ENCODE measurements at regions not wholly inside any gene's neighbourhood (a gene's known extent, or its start where the extent isn't known, plus 50 kb on each side); places are given as distances from the start of the nearest gene placed in this dataset.
"Not testable (repeated sequence)": the region's sequence is repeated elsewhere in the genome, so short reads cannot be mapped to it uniquely, and the experiment has no call there.

- intact Hi-C loops (cut with micrococcal nuclease) = no loop called here
- H3K27ac Mint-ChIP-seq = no peak overlapping the region
- CTCF ChIA-PET = no interaction called here
- DNase-seq = no peak
- H3K36me3 Mint-ChIP-seq (ENCODE audit: low read depth) = no peaks in the 10 kb centered on the region
- peaks cover 8% of the 10 kb centered on the region for H3K27me3 Mint-ChIP-seq (ENCODE audit: low read depth)
- H3K4me1 Mint-ChIP-seq (ENCODE audit: low read depth) = no peaks in the 10 kb centered on the region
- no peaks in the 10 kb centered on the region for H3K9me3 Mint-ChIP-seq
- no peak overlapping the region for H3K4me3 Mint-ChIP-seq
These were observed 382.6 kb upstream of the GOT2 start for GRCh38 chr16:59116744-59117143.

- peaks cover 8% of the 10 kb centered on the region for H3K27me3 Mint-ChIP-seq (ENCODE audit: low read depth)
- intact Hi-C loops (cut with micrococcal nuclease) = no loop called here
- no peaks in the 10 kb centered on the region for H3K9me3 Mint-ChIP-seq
- DNase-seq = no peak
- no peaks in the 10 kb centered on the region for H3K4me1 Mint-ChIP-seq (ENCODE audit: low read depth)
- H3K36me3 Mint-ChIP-seq (ENCODE audit: low read depth) = no peaks in the 10 kb centered on the region
- H3K27ac Mint-ChIP-seq = no peak overlapping the region
- CTCF ChIA-PET = no interaction called here
- H3K4me3 Mint-ChIP-seq = no peak overlapping the region
These were observed 380.7 kb upstream of the GOT2 start for GRCh38 chr16:59114790-59115189.

GRCh38 chr16:59113004-59113670 lies 379.0 kb upstream of the GOT2 start:
- CTCF ChIA-PET = no interaction called here
- Mint-ChIP-seq H3K4me1 (ENCODE audit: low read depth) (no peaks in the 10 kb centered on the region), H3K36me3 (ENCODE audit: low read depth) (no peaks in the 10 kb centered on the region), H3K27me3 (ENCODE audit: low read depth) (peaks cover 8% of the 10 kb centered on the region), H3K9me3 (no peaks in the 10 kb centered on the region), H3K4me3 (no peak overlapping the region), H3K27ac (no peak overlapping the region)
- intact Hi-C loops (cut with micrococcal nuclease) = no loop called here
- DNase-seq = no peak

- H3K27ac Mint-ChIP-seq = no peak overlapping the region
- intact Hi-C loops (cut with micrococcal nuclease) = no loop called here
These were observed 377.2 kb upstream of the GOT2 start for GRCh38 chr16:59111280-59111679.

GRCh38 chr16:59108374-59108773 lies 374.3 kb upstream of the GOT2 start:
- Mint-ChIP-seq H3K4me1 (ENCODE audit: low read depth) (no peaks in the 10 kb centered on the region), H3K27me3 (ENCODE audit: low read depth) (no peaks in the 10 kb centered on the region), H3K27ac (no peak overlapping the region), H3K9me3 (no peaks in the 10 kb centered on the region), H3K36me3 (ENCODE audit: low read depth) (no peaks in the 10 kb centered on the region), H3K4me3 (no peak overlapping the region)
- DNase-seq = no peak
- intact Hi-C loops (cut with micrococcal nuclease) = no loop called here
- CTCF ChIA-PET = no interaction called here

More at GRCh38 chr16:59111280-59111679, 377.2 kb upstream of the GOT2 start:
- Mint-ChIP-seq H3K36me3 (ENCODE audit: low read depth) (no peaks in the 10 kb centered on the region), H3K27me3 (ENCODE audit: low read depth) (no peaks in the 10 kb centered on the region), H3K4me1 (ENCODE audit: low read depth) (no peaks in the 10 kb centered on the region), H3K4me3 (no peak overlapping the region), H3K9me3 (no peaks in the 10 kb centered on the region)
- no peak for DNase-seq
- CTCF ChIA-PET = no interaction called here

GRCh38 chr16:59096682-59097081 lies 362.6 kb upstream of the GOT2 start:
- H3K4me1 Mint-ChIP-seq (ENCODE audit: low read depth); H3K4me3 Mint-ChIP-seq; DNase-seq; intact Hi-C loops (cut with micrococcal nuclease); H3K27me3 Mint-ChIP-seq (ENCODE audit: low read depth); H3K27ac Mint-ChIP-seq; H3K9me3 Mint-ChIP-seq; H3K36me3 Mint-ChIP-seq (ENCODE audit: low read depth); CTCF ChIA-PET: not testable (repeated sequence)

- no peak for DNase-seq
- intact Hi-C loops (cut with micrococcal nuclease) = no loop called here
- peaks cover 2% of the 10 kb centered on the region for H3K9me3 Mint-ChIP-seq
- H3K27me3 Mint-ChIP-seq (ENCODE audit: low read depth) = peaks cover 3% of the 10 kb centered on the region
- no peak overlapping the region for H3K4me3 Mint-ChIP-seq
- H3K27ac Mint-ChIP-seq = no peak overlapping the region
- H3K4me1 Mint-ChIP-seq (ENCODE audit: low read depth) = no peaks in the 10 kb centered on the region
- CTCF ChIA-PET = no interaction called here
- H3K36me3 Mint-ChIP-seq (ENCODE audit: low read depth) = no peaks in the 10 kb centered on the region
These were observed 356.4 kb upstream of the GOT2 start for GRCh38 chr16:59090541-59090940.

- Mint-ChIP-seq H3K27me3 (ENCODE audit: low read depth) (peaks cover 2% of the 10 kb centered on the region), H3K27ac (no peak overlapping the region), H3K9me3 (peaks cover 2% of the 10 kb centered on the region), H3K4me1 (ENCODE audit: low read depth) (no peaks in the 10 kb centered on the region), H3K36me3 (ENCODE audit: low read depth) (no peaks in the 10 kb centered on the region), H3K4me3 (no peak overlapping the region)
- no peak for DNase-seq
- CTCF ChIA-PET = no interaction called here
- intact Hi-C loops (cut with micrococcal nuclease) = no loop called here
These were observed 354.3 kb upstream of the GOT2 start for GRCh38 chr16:59088431-59088830.

GRCh38 chr16:59087641-59088040 lies 353.5 kb upstream of the GOT2 start:
- H3K27ac Mint-ChIP-seq = no peak overlapping the region
- peaks cover 2% of the 10 kb centered on the region for H3K9me3 Mint-ChIP-seq
- H3K36me3 Mint-ChIP-seq (ENCODE audit: low read depth) = no peaks in the 10 kb centered on the region
- no peak for DNase-seq
- H3K27me3 Mint-ChIP-seq (ENCODE audit: low read depth) = peaks cover 2% of the 10 kb centered on the region
- H3K4me3 Mint-ChIP-seq = no peak overlapping the region
- CTCF ChIA-PET = no interaction called here
- intact Hi-C loops (cut with micrococcal nuclease) = no loop called here
- no peaks in the 10 kb centered on the region for H3K4me1 Mint-ChIP-seq (ENCODE audit: low read depth)

- no peak for DNase-seq
- peaks cover 2% of the 10 kb centered on the region for H3K27me3 Mint-ChIP-seq (ENCODE audit: low read depth)
- H3K9me3 Mint-ChIP-seq = no peaks in the 10 kb centered on the region
- H3K4me1 Mint-ChIP-seq (ENCODE audit: low read depth) = no peaks in the 10 kb centered on the region
- intact Hi-C loops (cut with micrococcal nuclease) = no loop called here
- H3K36me3 Mint-ChIP-seq (ENCODE audit: low read depth) = no peaks in the 10 kb centered on the region
- CTCF ChIA-PET = no interaction called here
- H3K27ac Mint-ChIP-seq = no peak overlapping the region
- H3K4me3 Mint-ChIP-seq = no peak overlapping the region
These were observed 333.1 kb upstream of the GOT2 start for GRCh38 chr16:59067205-59067604.

- CTCF ChIA-PET = no interaction called here
- Mint-ChIP-seq H3K9me3 (no peaks in the 10 kb centered on the region), H3K4me1 (ENCODE audit: low read depth) (no peaks in the 10 kb centered on the region), H3K27me3 (ENCODE audit: low read depth) (no peaks in the 10 kb centered on the region), H3K36me3 (ENCODE audit: low read depth) (no peaks in the 10 kb centered on the region), H3K27ac (no peak overlapping the region), H3K4me3 (no peak overlapping the region)
- DNase-seq = no peak
- intact Hi-C loops (cut with micrococcal nuclease) = no loop called here
These were observed 326.1 kb upstream of the GOT2 start for GRCh38 chr16:59060207-59060606.

GRCh38 chr16:59058250-59058649 lies 324.1 kb upstream of the GOT2 start:
- CTCF ChIA-PET = interaction anchor here (0.6 kb wide), 1 partner anchor 1504 kb away, joined by 3 read pairs; no protein-coding TSS in a partner anchor
- no peaks in the 10 kb centered on the region for H3K9me3 Mint-ChIP-seq
- no peak overlapping the region for H3K4me3 Mint-ChIP-seq
- H3K4me1 Mint-ChIP-seq (ENCODE audit: low read depth) = no peaks in the 10 kb centered on the region
- H3K27ac Mint-ChIP-seq = no peak overlapping the region
- intact Hi-C loops (cut with micrococcal nuclease) = no loop called here
- no peaks in the 10 kb centered on the region for H3K27me3 Mint-ChIP-seq (ENCODE audit: low read depth)
- DNase-seq = no peak
- H3K36me3 Mint-ChIP-seq (ENCODE audit: low read depth) = no peaks in the 10 kb centered on the region

- H3K4me1 Mint-ChIP-seq (ENCODE audit: low read depth) = no peaks in the 10 kb centered on the region
- DNase-seq = no peak
- H3K27ac Mint-ChIP-seq = no peak overlapping the region
- H3K4me3 Mint-ChIP-seq = no peak overlapping the region
- H3K36me3 Mint-ChIP-seq (ENCODE audit: low read depth) = no peaks in the 10 kb centered on the region
- peaks cover 2% of the 10 kb centered on the region for H3K27me3 Mint-ChIP-seq (ENCODE audit: low read depth)
- intact Hi-C loops (cut with micrococcal nuclease) = no loop called here
- no peaks in the 10 kb centered on the region for H3K9me3 Mint-ChIP-seq
- CTCF ChIA-PET = no interaction called here
These were observed 319.8 kb upstream of the GOT2 start for GRCh38 chr16:59053911-59054310.

- CTCF ChIA-PET = no interaction called here
- no peaks in the 10 kb centered on the region for H3K9me3 Mint-ChIP-seq
- peaks cover 2% of the 10 kb centered on the region for H3K27me3 Mint-ChIP-seq (ENCODE audit: low read depth)
- no peak for DNase-seq
- no peaks in the 10 kb centered on the region for H3K36me3 Mint-ChIP-seq (ENCODE audit: low read depth)
- H3K4me1 Mint-ChIP-seq (ENCODE audit: low read depth) = no peaks in the 10 kb centered on the region
- no peak overlapping the region for H3K27ac Mint-ChIP-seq
- intact Hi-C loops (cut with micrococcal nuclease) = no loop called here
- H3K4me3 Mint-ChIP-seq = no peak overlapping the region
These were observed 318.1 kb upstream of the GOT2 start for GRCh38 chr16:59052231-59052630.
